ENCODE measurements at regions not wholly inside any gene's neighbourhood (a gene's known extent, or its start where the extent isn't known, plus 50 kb on each side); places are given as distances from the start of the nearest gene placed in this dataset.

GRCh38 chr13:37187621-37188020 lies 82.2 kb upstream of the CSNK1A1L start:
- H3K9ac ChIP-seq (ENCODE audit: insufficient read depth, low read length): no peak overlapping the region

GRCh38 chr13:37187105-37187504 lies 81.6 kb upstream of the CSNK1A1L start:
- Histone ChIP-seq H3K36me3 (ENCODE audit: control insufficient read depth, insufficient read depth, low read length) (no peaks in the 10 kb centered on the region), H4K20me1 (ENCODE audit: control insufficient read depth, extremely low read depth, insufficient read depth, low read length) (no peaks in the 10 kb centered on the region), H3K4me2 (ENCODE audit: extremely low read depth, insufficient read depth, low read length) (no peak overlapping the region), H3K27me3 (ENCODE audit: control insufficient read depth, insufficient read depth, low read length) (no peaks in the 10 kb centered on the region), H3K27ac (ENCODE audit: insufficient read depth, low read length) (no peak overlapping the region), H3K9me3 (ENCODE audit: control insufficient read depth, insufficient read depth, low read depth, low read length) (no peaks in the 10 kb centered on the region), H3K4me1 (ENCODE audit: control insufficient read depth, extremely low read depth, insufficient read depth, low read length) (no peaks in the 10 kb centered on the region), H3K79me2 (ENCODE audit: control insufficient read depth, insufficient read depth, low read length) (no peaks in the 10 kb centered on the region), H3K4me3 (replicated peaks in 1 of 4; ENCODE audit: control extremely low read depth in 1 of 4, insufficient read depth in 1 of 4, low read depth in 3 of 4, low read length in 4 of 4) (no peak overlapping the region), H2AFZ (ENCODE audit: low read length) (no peak overlapping the region), H3K9ac (ENCODE audit: insufficient read depth, low read length) (no peak overlapping the region)
- TF ChIP-seq CTCF (conservative IDR thresholded peaks at IDR 0.05 in 1 of 2, IDR thresholded peaks at IDR 0.05 in 1 of 2; ENCODE audit: low read depth in 1 of 2, low read length in 2 of 2) (no peak), EZH2 (IDR thresholded peaks at IDR 0.05; ENCODE audit: low read length, missing control alignments) (no peak)
- DNase-seq (ENCODE audit: low read depth in 2 of 2): peak in 1 of 2 donors; percentile 90

More at GRCh38 chr13:37187621-37188020, 82.2 kb upstream of the CSNK1A1L start:
- Histone ChIP-seq H3K4me2 (ENCODE audit: extremely low read depth, insufficient read depth, low read length) (no peak overlapping the region), H3K9me3 (ENCODE audit: control insufficient read depth, insufficient read depth, low read depth, low read length) (no peaks in the 10 kb centered on the region), H3K4me3 (replicated peaks in 1 of 4; ENCODE audit: control extremely low read depth in 1 of 4, insufficient read depth in 1 of 4, low read depth in 3 of 4, low read length in 4 of 4) (no peak overlapping the region), H3K27me3 (ENCODE audit: control insufficient read depth, insufficient read depth, low read length) (no peaks in the 10 kb centered on the region), H3K79me2 (ENCODE audit: control insufficient read depth, insufficient read depth, low read length) (no peaks in the 10 kb centered on the region), H3K36me3 (ENCODE audit: control insufficient read depth, insufficient read depth, low read length) (no peaks in the 10 kb centered on the region), H4K20me1 (ENCODE audit: control insufficient read depth, extremely low read depth, insufficient read depth, low read length) (no peaks in the 10 kb centered on the region), H2AFZ (ENCODE audit: low read length) (no peak overlapping the region), H3K27ac (ENCODE audit: insufficient read depth, low read length) (no peak overlapping the region), H3K4me1 (ENCODE audit: control insufficient read depth, extremely low read depth, insufficient read depth, low read length) (no peaks in the 10 kb centered on the region)
- TF ChIP-seq CTCF (conservative IDR thresholded peaks at IDR 0.05 in 1 of 2, IDR thresholded peaks at IDR 0.05 in 1 of 2; ENCODE audit: low read depth in 1 of 2, low read length in 2 of 2) (no peak), EZH2 (IDR thresholded peaks at IDR 0.05; ENCODE audit: low read length, missing control alignments) (no peak)
- DNase-seq (ENCODE audit: low read depth in 2 of 2): peak in 1 of 2 donors; percentile 77

GRCh38 chr13:37181620-37182019 lies 76.2 kb upstream of the CSNK1A1L start:
- H3K79me2 ChIP-seq (ENCODE audit: control insufficient read depth, insufficient read depth, low read length): no peaks in the 10 kb centered on the region
- H3K4me2 ChIP-seq (ENCODE audit: extremely low read depth, insufficient read depth, low read length): no peak overlapping the region
- TF ChIP-seq CTCF (conservative IDR thresholded peaks at IDR 0.05 in 1 of 2, IDR thresholded peaks at IDR 0.05 in 1 of 2; ENCODE audit: low read depth in 1 of 2, low read length in 2 of 2) (no peak), EZH2 (IDR thresholded peaks at IDR 0.05; ENCODE audit: low read length, missing control alignments) (no peak)
- H3K9ac ChIP-seq (ENCODE audit: insufficient read depth, low read length): no peak overlapping the region
- no peaks in the 10 kb centered on the region for H3K27me3 ChIP-seq (ENCODE audit: control insufficient read depth, insufficient read depth, low read length)
- H2AFZ ChIP-seq (ENCODE audit: low read length): no peak overlapping the region
- no peaks in the 10 kb centered on the region for H3K9me3 ChIP-seq (ENCODE audit: control insufficient read depth, insufficient read depth, low read depth, low read length)
- H3K4me3 ChIP-seq (replicated peaks in 1 of 4; ENCODE audit: control extremely low read depth in 1 of 4, insufficient read depth in 1 of 4, low read depth in 3 of 4, low read length in 4 of 4): no peak overlapping the region
- no peaks in the 10 kb centered on the region for H3K36me3 ChIP-seq (ENCODE audit: control insufficient read depth, insufficient read depth, low read length)
- no peak for DNase-seq (ENCODE audit: low read depth in 2 of 2)
- H3K4me1 ChIP-seq (ENCODE audit: control insufficient read depth, extremely low read depth, insufficient read depth, low read length): no peaks in the 10 kb centered on the region
- no peaks in the 10 kb centered on the region for H4K20me1 ChIP-seq (ENCODE audit: control insufficient read depth, extremely low read depth, insufficient read depth, low read length)
- H3K27ac ChIP-seq (ENCODE audit: insufficient read depth, low read length): no peak overlapping the region

Data from fibroblast of lung (primary cell).